Neutrophil (primary cell): ENCODE measurements at regions not wholly inside any gene's neighbourhood (a gene's known extent, or its start where the extent isn't known, plus 50 kb on each side); places are given as distances from the start of the nearest gene placed in this dataset.

ENCODE experiments used
- H3K27ac ChIP-seq: fragments of 200-600 bp; sonication (generic); 2 replicates; pipeline ENCODE4 v1.5.1; 2016; ENCODE audit warnings: mild to moderate bottlenecking, moderate library complexity
- H3K27me3 ChIP-seq: fragments of 200-600 bp; sonication (generic); 2 replicates; pipeline ENCODE4 v1.6.0; 2016; ENCODE audit warnings: mild to moderate bottlenecking
- H3K36me3 ChIP-seq: fragments of 200-600 bp; sonication (generic); 2 replicates; pipeline ENCODE4 v1.5.1; 2017
- H3K4me1 ChIP-seq, 2 experiments: fragments of 200-600 bp in 1 of 2; sonication (generic) in 1 of 2; 1 replicate in 1 of 2; 2 replicates in 1 of 2; pipeline versions ENCODE4 v1.5.1 to v1.6.1; 2013 to 2016; ENCODE audit warnings: low read depth in 1 of 2, low read length in 1 of 2, mild to moderate bottlenecking in 1 of 2, moderate library complexity in 1 of 2; ENCODE audit not compliant: control insufficient read depth in 1 of 2, insufficient read depth in 1 of 2
- H3K4me3 ChIP-seq, 2 experiments: fragments of 200-600 bp in 1 of 2; sonication (generic) in 1 of 2; 1 replicate in 1 of 2; 2 replicates in 1 of 2; pipeline ENCODE4 v1.5.1; 2013 to 2016; ENCODE audit warnings: low read depth in 1 of 2, low read length in 1 of 2, mild to moderate bottlenecking in 1 of 2, moderate library complexity in 1 of 2
- H3K9me3 ChIP-seq: fragments of 200-600 bp; sonication (generic); 2 replicates; pipeline ENCODE4 v1.5.1; 2016
- CTCF ChIP-seq: fragments of 200-600 bp; sonication (generic); IDR thresholded peaks from 2 replicates; pipeline ENCODE4 v1.5.1; 2016; ENCODE audit warnings: antibody characterized with exemption

GRCh38 chr5:120367896-120368634 is 96.0 kb upstream of the PRR16 start:
- Histone ChIP-seq H3K9me3 (no peaks in the 10 kb centered on the region), H3K4me1 (no peaks in the 10 kb centered on the region), H3K4me3 (no peak overlapping the region), H3K27me3 (no peaks in the 10 kb centered on the region), H3K36me3 (no peaks in the 10 kb centered on the region), H3K27ac (no peak overlapping the region)
- no peak for TF ChIP-seq CTCF

- H3K4me1 ChIP-seq = no peaks in the 10 kb centered on the region
- TF ChIP-seq CTCF = no peak
- H3K27me3 ChIP-seq = no peaks in the 10 kb centered on the region
- H3K9me3 ChIP-seq = no peaks in the 10 kb centered on the region
- no peak overlapping the region for H3K27ac ChIP-seq
- H3K36me3 ChIP-seq = no peaks in the 10 kb centered on the region
- no peak overlapping the region for H3K4me3 ChIP-seq
Observed at GRCh38 chr5:120368923-120369715, 95.0 kb upstream of the PRR16 start.

GRCh38 chr5:120372899-120373298 is 91.2 kb upstream of the PRR16 start:
- Histone ChIP-seq H3K36me3 (no peaks in the 10 kb centered on the region), H3K4me3 (no peak overlapping the region), H3K4me1 (no peaks in the 10 kb centered on the region), H3K27me3 (no peaks in the 10 kb centered on the region), H3K9me3 (no peaks in the 10 kb centered on the region), H3K27ac (no peak overlapping the region)
- TF ChIP-seq CTCF = no peak

DNA sequence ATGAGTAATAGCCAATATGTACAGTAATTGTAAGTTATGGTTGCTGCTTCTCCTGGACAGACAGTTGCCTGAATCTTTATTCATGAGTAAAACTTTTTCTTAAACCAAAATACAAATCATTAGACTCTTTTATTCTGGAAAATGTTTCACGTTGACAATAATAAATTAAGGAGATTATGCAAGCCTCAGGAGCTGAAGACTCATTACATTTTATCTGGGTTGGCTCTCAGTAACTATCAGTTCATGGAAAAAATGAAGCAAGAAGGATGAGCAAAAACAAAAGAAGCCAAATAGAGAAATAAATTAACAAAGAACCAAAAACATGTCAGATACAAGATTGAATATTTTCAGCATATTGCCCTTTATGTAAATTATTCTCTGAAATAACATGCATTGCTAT is 88.9 kb upstream of the PRR16 start:
- Histone ChIP-seq H3K36me3 (no peaks in the 10 kb centered on the region), H3K27me3 (no peaks in the 10 kb centered on the region), H3K9me3 (no peaks in the 10 kb centered on the region), H3K4me3 (no peak overlapping the region), H3K27ac (no peak overlapping the region), H3K4me1 (no peaks in the 10 kb centered on the region)
- TF ChIP-seq CTCF = no peak

- no peak for TF ChIP-seq CTCF
- no peaks in the 10 kb centered on the region for H3K9me3 ChIP-seq
Observed at GRCh38 chr5:120380644-120381043, 83.5 kb upstream of the PRR16 start.

More at GRCh38 chr5:120380644-120381043, 83.5 kb upstream of the PRR16 start:
- Histone ChIP-seq H3K4me3 (no peak overlapping the region), H3K27ac (no peak overlapping the region), H3K27me3 (no peaks in the 10 kb centered on the region), H3K4me1 (no peaks in the 10 kb centered on the region), H3K36me3 (no peaks in the 10 kb centered on the region)
